Mesothelial cell of epicardium (in vitro differentiated cells): ENCODE measurements at regions not wholly inside any gene's neighbourhood (a gene's known extent, or its start where the extent isn't known, plus 50 kb on each side); places are given as distances from the start of the nearest gene placed in this dataset.

Source experiments
- DNase-seq, 2 experiments: peaks; one replicate each; pipeline ENCODE4 v3.0.0; 2021; ENCODE audit warnings: low spot score in 2 of 2; ENCODE audit not compliant: unreplicated experiment in 2 of 2
- H3K27ac Mint-ChIP-seq: 2 replicates; pipeline ENCODE4 v1.8.0; 2021; ENCODE audit warnings: mixed read lengths
- H3K27me3 Mint-ChIP-seq: 2 replicates; pipeline ENCODE4 v1.8.0; 2021; ENCODE audit warnings: low read depth, mixed read lengths
- H3K36me3 Mint-ChIP-seq: 2 replicates; pipeline ENCODE4 v1.8.0; 2021; ENCODE audit warnings: mixed read lengths
- H3K4me1 Mint-ChIP-seq: 2 replicates; pipeline ENCODE4 v1.8.0; 2021; ENCODE audit warnings: mixed read lengths
- H3K4me3 Mint-ChIP-seq: 2 replicates; pipeline ENCODE4 v1.8.0; 2021; ENCODE audit warnings: mild to moderate bottlenecking, moderate library complexity, mixed read lengths
- H3K9me3 Mint-ChIP-seq: 2 replicates; pipeline ENCODE4 v1.8.0; 2021; ENCODE audit warnings: mixed read lengths
- TF ChIP-seq, protein P1 (sequence below): fragments of 200-600 bp; sonication (generic); IDR thresholded peaks from one replicate; pipeline ENCODE4 v1.5.0; 2021; ENCODE audit warnings: antibody characterized with exemption; ENCODE audit not compliant: unreplicated experiment

DNA sequence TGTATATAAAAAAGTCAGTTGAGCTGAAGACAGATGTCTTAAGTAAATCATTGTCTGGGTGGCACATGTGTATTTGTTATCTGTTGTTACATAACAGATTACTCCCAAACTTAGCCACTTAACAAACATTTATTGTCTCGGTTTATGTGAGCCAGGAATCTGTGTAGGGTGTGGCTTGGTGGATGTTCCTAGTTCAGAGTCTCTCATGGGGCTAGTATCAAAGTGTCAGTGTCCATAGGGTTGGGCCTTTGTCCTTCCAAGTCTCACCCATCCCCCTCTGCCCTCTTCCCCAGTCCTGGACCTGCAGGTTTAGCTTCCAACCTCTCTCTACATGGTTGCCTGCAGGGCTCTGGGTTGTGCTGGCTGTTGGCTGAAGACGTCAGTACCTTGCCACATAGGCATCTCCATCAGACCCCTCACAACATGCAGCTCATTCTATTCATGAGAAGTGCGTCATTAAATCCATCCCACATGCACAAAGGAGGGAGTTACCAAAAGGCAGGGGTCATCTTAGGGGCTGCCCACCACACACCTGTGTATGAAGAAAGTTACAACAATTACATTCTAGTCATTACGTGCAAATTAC, 127.5 kb downstream of the HS3ST1 start:
- TF ChIP-seq, protein P1, sequence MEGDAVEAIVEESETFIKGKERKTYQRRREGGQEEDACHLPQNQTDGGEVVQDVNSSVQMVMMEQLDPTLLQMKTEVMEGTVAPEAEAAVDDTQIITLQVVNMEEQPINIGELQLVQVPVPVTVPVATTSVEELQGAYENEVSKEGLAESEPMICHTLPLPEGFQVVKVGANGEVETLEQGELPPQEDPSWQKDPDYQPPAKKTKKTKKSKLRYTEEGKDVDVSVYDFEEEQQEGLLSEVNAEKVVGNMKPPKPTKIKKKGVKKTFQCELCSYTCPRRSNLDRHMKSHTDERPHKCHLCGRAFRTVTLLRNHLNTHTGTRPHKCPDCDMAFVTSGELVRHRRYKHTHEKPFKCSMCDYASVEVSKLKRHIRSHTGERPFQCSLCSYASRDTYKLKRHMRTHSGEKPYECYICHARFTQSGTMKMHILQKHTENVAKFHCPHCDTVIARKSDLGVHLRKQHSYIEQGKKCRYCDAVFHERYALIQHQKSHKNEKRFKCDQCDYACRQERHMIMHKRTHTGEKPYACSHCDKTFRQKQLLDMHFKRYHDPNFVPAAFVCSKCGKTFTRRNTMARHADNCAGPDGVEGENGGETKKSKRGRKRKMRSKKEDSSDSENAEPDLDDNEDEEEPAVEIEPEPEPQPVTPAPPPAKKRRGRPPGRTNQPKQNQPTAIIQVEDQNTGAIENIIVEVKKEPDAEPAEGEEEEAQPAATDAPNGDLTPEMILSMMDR, result no peak
- Mint-ChIP-seq H3K9me3 (no peaks in the 10 kb centered on the region), H3K27me3 (no peaks in the 10 kb centered on the region), H3K27ac (no peak overlapping the region), H3K4me1 (peaks cover 11% of the 10 kb centered on the region), H3K4me3 (no peak overlapping the region), H3K36me3 (no peaks in the 10 kb centered on the region)
- DNase-seq, result no peak

DNA sequence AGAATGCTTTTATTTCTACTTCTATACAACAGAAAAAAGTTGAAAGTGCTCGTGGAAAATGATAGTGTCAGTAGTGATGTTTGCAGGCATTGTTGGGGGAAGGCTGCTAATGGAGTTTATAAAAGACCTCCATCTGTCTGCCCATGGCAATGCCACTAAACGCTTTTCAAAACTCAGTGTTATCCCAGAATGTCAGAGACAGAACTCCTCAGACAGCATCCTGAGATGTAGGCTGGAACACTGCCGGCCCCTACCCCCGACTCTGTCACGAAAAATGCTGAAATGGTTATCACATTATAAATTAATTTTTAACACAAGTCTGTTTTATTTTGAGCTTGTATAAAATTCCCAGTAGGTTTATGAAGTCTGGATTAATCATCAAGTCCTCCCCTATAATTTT, 128.9 kb downstream of the HS3ST1 start:
- Mint-ChIP-seq H3K36me3 (no peaks in the 10 kb centered on the region), H3K4me1 (peaks cover 11% of the 10 kb centered on the region), H3K27me3 (no peaks in the 10 kb centered on the region), H3K27ac (no peak overlapping the region), H3K4me3 (no peak overlapping the region), H3K9me3 (no peaks in the 10 kb centered on the region)
- no peak for DNase-seq
- TF ChIP-seq, protein P1, result no peak

DNA sequence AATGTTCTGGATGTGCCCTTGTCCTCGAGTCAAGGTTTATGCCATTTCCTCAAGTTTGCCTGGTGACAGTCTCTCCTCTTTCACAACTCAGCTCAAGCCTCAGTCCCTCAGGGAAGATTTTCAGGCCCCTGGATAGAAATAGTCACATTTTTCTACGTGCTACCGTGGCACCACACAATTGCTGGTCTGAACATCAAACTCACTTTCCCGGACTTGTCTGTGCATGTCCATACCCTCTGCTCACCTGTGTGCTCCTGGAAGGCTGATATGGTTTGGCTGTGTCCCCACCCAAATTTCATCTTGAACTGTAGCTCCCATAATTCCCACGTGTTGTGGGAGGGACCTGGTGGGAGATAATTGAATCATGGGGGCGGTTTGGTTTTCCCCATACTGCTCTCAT, 129.7 kb downstream of the HS3ST1 start:
- Mint-ChIP-seq H3K36me3 (no peaks in the 10 kb centered on the region), H3K27ac (no peak overlapping the region), H3K4me3 (no peak overlapping the region), H3K27me3 (no peaks in the 10 kb centered on the region), H3K4me1 (peaks cover 11% of the 10 kb centered on the region), H3K9me3 (no peaks in the 10 kb centered on the region)
- TF ChIP-seq, protein P1, result no peak
- DNase-seq, result no peak

DNA sequence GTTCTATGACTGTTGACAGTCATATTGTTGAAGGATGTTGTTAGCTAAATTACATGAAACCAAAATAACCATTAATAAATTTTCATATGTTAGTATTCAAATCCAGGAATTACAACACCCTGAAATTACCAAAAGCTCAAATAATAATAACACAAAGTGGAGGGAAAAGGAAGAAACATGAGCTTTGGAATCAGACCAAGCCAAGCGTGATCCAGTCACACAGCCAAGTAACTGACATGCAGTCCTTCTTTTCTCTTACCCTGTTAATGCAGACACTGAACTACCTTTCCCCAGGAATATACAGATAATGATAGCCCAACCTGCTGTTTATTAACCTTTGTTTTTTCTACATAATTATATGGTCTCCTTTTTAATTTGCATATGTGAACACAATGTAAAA, 130.2 kb downstream of the HS3ST1 start:
- H3K27ac Mint-ChIP-seq, result no peak overlapping the region
- no peaks in the 10 kb centered on the region for H3K36me3 Mint-ChIP-seq
- TF ChIP-seq, protein P1, result no peak

DNA sequence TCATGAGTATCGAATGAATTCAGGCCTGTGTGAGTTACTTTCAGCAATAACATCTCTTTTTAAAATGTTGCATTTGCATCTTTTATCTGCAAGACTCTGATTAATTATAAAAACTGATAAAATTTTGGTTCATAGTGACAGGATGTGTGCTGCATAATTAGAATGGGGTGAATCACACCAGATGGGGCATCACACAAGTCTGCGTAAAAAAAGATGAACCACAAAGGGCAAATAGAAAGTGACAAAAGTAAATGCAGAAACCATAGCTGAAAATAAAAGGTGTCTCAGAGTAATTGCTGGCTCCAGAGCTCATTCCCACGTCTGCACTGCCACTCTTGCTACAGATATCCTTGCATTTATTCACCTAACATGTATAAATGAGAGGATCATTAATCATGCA, 131.1 kb downstream of the HS3ST1 start:
- Mint-ChIP-seq H3K27me3 (no peaks in the 10 kb centered on the region), H3K36me3 (no peaks in the 10 kb centered on the region), H3K9me3 (no peaks in the 10 kb centered on the region), H3K4me1 (peaks cover 11% of the 10 kb centered on the region), H3K4me3 (no peak overlapping the region), H3K27ac (no peak overlapping the region)
- TF ChIP-seq, protein P1, result no peak
- DNase-seq, result no peak

More for the DNA sequence above, 130.2 kb downstream of the HS3ST1 start:
- Mint-ChIP-seq H3K4me3 (no peak overlapping the region), H3K4me1 (peaks cover 11% of the 10 kb centered on the region), H3K27me3 (no peaks in the 10 kb centered on the region), H3K9me3 (no peaks in the 10 kb centered on the region)
- no peak for DNase-seq

DNA sequence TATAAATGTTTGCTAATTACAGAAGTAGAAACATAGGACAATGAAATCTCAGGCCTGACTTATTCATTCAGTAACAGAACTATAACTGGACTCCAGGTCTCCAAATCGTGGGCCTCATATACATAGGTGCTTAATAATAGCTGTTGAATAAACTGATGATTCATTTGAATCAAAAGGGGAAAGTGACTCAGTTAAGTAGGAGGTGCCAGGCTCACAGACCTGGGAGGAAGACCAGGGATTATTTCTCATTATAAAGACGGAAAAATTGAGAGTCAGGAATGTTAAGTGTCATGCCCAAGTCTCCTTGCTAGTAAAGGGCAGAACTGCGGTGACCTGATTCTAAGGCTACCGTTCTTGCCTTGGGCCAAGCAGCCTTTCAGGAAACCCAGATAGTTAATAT, 131.5 kb downstream of the HS3ST1 start:
- peaks cover 11% of the 10 kb centered on the region for H3K4me1 Mint-ChIP-seq
- no peak overlapping the region for H3K4me3 Mint-ChIP-seq
- no peaks in the 10 kb centered on the region for H3K27me3 Mint-ChIP-seq
- TF ChIP-seq, protein P1, result no peak
- no peak overlapping the region for H3K27ac Mint-ChIP-seq
- H3K36me3 Mint-ChIP-seq, result no peaks in the 10 kb centered on the region
- H3K9me3 Mint-ChIP-seq, result no peaks in the 10 kb centered on the region
- DNase-seq, result no peak
